Upper lobe of left lung (tissue), 4 donors: ENCODE measurements at regions not wholly inside any gene's neighbourhood (a gene's known extent, or its start where the extent isn't known, plus 50 kb on each side); places are given as distances from the start of the nearest gene placed in this dataset.

Source experiments
- EP300 ChIP-seq, 4 donors: sonication (generic); formaldehyde crosslinking; IDR thresholded peaks; one replicate each; pipeline ENCODE4 v1.5.1; 2017; ENCODE audit warnings: antibody characterized with exemption in 4 of 4, control low read depth in 2 of 4
- POLR2AphosphoS5 ChIP-seq, 2 donors: sonication (generic); formaldehyde crosslinking; IDR thresholded peaks; one replicate each; pipeline ENCODE4 v1.5.1; 2017; ENCODE audit warnings: antibody characterized with exemption in 2 of 2
- TF ChIP-seq, protein P1 (sequence below), 6 experiments: fragments of 450-650 bp in 4 of 6; fragments of 200-600 bp in 2 of 6; sonication (generic) in 2 of 6; IDR thresholded peaks; one replicate each; pipeline ENCODE4 v1.5.1; 2016 to 2019; ENCODE audit warnings: antibody characterized with exemption in 6 of 6

DNA sequence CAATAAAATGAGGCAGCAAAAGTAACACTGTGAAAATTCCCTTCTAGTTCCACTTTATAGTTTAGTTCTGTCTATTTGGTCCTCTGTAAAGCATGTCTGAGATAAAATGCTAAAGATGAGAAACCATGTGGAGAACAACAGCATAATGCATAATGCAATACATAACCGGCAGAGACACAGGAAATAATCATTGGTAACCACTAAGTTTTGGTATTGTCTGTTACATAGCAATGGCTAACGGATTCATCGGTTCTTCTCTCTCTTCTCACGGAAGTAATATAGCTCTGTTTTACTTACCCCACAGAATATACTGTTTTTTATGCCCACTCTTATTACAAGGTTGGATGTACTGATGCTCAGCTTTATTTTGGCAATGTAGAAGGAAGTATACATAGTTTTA, 158.9 kb downstream of the FAM174A start:
- TF ChIP-seq EP300 (IDR thresholded peaks at IDR 0.05) (no peak), POLR2AphosphoS5 (IDR thresholded peaks at IDR 0.05) (no peak)
- TF ChIP-seq, protein P1, sequence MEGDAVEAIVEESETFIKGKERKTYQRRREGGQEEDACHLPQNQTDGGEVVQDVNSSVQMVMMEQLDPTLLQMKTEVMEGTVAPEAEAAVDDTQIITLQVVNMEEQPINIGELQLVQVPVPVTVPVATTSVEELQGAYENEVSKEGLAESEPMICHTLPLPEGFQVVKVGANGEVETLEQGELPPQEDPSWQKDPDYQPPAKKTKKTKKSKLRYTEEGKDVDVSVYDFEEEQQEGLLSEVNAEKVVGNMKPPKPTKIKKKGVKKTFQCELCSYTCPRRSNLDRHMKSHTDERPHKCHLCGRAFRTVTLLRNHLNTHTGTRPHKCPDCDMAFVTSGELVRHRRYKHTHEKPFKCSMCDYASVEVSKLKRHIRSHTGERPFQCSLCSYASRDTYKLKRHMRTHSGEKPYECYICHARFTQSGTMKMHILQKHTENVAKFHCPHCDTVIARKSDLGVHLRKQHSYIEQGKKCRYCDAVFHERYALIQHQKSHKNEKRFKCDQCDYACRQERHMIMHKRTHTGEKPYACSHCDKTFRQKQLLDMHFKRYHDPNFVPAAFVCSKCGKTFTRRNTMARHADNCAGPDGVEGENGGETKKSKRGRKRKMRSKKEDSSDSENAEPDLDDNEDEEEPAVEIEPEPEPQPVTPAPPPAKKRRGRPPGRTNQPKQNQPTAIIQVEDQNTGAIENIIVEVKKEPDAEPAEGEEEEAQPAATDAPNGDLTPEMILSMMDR (IDR thresholded peaks at IDR 0.05) = no peak
